NCI-H774 (cell line): ENCODE measurements at regions not wholly inside any gene's neighbourhood (a gene's known extent, or its start where the extent isn't known, plus 50 kb on each side); places are given as distances from the start of the nearest gene placed in this dataset.

Source experiments
- DNase-seq: peaks from one replicate; lab custom pipeline; 2025; lab: John Stamatoyannopoulos, UW

DNA sequence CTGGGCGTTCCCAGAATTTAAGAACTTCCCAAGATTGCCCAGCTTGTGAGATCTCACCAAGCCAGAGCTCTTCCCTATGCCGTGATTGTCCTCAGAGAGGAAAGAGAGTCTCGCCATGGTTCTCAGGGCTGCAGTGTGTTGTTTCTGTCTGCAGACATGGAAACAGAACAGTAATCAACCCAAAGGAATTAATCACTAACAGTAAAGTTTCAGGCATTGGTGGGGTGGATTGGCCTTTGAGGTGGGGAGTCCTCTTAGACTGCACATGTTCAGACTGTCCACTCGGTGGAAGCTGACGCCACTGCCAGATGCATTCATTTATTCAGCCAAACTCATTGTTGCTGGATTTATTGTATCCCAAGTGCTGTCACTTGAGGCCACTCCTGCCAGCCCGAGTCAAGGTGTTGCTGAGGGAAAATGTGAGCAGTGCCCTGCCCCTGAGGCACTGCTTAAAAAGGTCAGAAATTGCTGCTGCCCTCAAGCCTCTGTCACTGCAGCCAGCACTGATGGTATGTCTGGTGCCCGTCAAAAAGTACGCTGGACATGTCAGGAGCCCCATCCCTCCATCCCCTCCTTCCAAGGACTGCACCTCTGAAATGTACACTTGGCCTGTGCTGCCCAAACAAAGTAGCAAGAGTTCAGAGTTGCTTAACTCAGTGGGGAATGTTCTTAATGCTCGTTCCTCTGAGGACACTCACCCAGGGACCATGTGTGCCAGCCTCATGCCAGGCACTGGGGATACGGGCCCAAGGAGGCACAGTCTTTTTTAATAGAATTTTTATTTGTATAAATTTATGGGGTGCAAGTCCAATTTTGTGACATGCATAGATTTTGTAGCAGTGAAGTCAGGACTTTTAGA, 201.0 kb downstream of the GLI2 start:
- no peak for DNase-seq

DNA sequence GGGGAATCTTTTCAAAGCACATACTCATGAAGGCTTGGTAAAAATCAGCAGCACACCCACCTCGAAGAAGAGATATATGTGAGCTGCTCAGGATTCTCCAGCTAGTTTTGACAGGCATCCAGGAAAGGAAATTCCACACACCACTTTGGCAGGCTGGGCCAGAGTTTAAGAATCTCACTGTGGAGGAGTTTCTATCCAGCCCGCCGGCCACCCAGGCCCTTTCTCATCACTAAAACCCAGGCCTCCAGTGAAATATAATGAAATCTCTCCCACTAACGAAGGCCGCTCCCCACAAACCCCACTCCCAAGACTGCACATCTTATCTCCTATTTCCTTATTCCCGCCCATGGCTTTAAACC, 202.0 kb downstream of the GLI2 start:
- no peak for DNase-seq

DNA sequence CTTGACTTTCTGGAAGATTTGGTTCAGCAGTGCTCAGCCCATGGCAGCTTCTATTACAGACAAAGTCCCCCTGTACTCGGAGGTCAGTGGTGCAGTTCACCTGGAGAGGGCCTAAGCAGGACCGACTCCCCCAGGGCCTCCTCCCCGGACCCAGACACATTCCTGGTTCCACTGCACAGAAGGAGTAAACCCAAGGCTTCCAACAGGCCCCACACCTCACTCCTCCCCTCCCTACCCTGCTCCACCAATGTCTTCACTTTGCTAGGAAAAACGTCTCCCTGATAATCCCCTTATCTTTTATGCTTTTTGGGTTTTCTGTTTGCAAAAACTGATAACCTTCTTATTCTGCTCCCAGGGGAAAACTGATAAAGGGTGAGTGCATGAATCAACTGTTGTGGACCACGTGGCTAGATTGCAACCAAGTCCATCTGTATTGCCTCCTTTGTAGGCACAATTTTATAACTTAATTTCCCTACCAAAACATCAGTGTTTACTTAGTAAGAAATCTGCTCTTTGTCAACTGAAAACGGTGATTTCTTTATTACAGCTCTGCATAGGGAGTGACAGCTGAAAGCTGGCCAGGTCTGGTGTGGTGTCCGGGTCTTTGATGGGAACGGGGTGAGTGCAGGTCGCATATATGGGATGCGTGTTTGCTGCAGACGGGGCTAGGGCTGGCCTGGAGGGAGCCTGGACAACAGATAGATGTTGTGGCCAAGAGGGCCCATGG, 202.5 kb downstream of the GLI2 start:
- DNase-seq: no peak

DNA sequence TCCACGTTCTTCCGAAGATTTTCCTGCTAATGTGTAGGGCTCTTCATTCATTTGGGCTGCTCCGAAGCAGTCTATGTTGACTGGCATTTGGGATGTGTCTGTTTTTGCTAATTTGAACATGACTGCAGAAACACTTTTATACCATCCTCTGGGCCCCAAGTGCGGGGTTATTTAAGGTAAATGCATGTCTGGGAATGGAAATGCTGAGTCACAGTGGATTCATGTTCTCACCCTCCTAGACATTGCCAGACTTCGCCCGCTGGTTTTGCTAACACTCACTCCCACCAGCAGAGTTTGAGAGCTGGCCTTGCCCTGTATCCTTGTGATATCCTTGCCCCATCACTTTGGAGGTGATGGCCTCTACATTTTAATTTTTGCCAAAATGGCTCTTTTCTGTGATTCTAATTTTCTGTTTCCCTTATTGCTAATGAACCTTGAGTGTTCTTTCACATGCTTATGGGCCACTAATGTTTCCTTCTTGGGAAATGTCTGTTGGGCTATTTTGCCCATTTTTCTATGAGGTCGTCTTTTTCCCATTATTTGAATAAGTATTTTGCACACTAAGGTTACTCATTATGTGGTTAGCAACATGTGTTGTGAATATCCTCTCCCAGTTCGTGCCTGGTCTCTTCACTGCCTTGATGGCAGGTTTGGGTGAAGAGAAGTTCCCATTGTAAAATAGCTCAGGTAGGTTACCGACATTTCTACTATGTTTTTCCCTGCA, 204.1 kb downstream of the GLI2 start:
- no peak for DNase-seq

DNA sequence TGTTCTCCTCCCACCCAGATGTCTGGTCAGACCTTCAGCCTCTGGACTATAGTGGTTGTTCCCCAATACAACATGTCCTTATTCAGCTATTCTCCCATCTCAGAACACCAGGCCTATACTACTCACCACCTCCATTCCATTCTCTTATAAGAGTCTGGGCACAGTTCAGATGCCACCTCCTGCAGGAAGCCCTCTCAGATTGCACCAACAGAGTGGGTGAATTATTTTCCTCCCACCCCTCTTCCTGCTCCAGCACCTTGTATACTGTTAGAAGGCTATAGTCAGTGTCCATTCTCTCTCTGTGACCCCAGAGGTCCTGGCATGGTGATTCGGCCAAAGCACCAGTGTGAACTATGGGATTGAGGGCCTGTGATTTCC, 204.6 kb downstream of the GLI2 start:
- no peak for DNase-seq

DNA sequence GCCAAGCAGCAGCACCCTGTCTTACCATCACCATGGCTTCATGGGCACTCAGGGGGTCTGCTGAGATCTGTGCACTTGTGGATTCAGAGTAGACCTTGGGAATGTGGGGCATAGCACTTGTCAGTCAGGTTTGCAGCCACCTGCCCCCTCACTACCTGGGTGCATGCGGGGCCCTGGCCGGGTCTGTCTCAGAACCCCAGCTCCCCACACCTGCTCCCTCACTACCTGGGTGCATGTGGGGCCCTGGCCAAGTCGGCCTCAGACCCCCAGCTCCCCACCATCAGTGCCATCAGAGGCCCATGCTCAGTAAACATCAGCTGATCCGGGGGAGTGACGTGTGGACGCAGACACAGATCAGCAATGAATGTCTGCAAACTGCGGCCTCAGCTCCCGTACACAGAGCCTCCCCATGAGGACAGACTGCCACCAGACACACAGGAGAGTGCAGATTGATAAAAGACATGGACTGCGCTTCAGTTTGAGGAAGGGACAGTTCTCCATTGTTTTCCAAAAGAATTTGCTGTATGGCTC, 205.1 kb downstream of the GLI2 start:
- DNase-seq: no peak

DNA sequence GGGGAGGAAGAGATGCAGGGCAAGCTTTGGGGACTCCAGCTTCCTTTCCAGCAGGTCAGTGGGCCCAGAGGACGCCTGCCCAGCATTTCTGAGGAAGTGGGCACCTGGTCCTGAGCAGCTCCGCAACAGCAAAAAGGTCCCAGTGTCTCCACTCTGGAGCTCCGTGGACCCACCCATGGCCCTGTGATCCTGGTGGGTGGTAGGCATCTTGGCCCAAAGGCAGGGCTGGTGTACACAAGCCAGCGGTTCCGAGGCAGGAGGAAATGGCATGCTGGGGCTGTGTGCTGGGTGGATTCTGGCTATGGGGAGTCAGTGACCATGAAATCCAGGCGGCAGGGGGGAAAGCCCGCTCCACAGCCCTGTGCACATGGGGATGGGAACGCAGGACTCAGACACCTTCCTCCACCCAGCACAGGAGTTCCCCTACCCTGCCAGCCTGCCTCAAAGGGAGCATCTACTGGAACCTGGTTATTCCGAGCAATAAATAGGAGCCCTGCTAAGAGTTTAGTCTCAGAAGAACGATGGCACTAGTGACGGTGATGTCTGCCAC, 206.0 kb downstream of the GLI2 start:
- DNase-seq: no peak

DNA sequence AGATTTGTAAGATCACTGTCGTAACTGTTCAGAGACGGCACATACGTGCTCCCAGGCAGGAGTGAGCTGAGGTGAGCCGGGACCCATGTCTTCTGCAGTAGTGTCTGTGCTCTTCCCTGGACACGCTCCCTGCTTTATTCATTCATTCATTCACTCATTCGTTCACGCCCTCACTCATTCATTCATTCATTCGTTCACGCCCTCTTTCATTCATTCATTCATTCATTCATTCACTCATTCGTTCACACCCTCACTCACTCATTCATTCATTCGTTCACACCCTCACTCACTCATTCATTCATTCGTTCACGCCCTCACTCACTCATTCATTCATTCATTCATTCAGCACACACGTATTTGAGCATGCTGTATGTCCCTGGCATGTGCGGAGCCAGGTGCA, 207.0 kb downstream of the GLI2 start:
- DNase-seq: no peak

DNA sequence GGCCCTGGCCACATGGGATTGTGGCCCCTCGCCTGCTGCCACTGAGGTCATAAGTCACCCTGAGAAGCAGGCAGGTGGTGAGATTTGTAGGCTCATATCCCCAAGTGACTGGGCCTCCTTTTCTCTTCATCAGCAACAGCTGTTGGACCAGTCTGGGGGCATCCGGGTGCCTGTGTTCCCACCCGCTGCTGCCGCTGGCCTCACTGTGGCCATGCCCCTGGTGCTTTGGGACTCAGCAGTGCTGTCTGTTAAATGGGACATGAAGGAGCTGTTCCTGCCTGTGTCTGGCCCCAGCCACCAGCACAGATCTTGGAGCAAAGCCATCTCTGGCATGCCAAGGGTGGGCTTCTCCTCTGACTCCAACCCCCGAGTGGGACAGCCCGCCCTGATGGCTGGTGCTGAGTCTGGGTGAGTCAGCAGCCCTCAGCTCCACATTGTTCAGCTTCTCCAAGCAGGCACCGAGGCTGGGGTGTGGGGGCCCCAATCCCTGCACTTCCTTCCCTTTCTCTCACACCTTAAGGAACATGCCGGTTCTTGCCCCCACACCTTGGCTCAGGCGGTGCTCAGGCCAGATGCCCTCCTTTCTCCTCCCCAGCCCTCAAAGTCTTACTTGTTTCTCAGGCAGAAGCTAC, 207.9 kb downstream of the GLI2 start:
- no peak for DNase-seq

DNA sequence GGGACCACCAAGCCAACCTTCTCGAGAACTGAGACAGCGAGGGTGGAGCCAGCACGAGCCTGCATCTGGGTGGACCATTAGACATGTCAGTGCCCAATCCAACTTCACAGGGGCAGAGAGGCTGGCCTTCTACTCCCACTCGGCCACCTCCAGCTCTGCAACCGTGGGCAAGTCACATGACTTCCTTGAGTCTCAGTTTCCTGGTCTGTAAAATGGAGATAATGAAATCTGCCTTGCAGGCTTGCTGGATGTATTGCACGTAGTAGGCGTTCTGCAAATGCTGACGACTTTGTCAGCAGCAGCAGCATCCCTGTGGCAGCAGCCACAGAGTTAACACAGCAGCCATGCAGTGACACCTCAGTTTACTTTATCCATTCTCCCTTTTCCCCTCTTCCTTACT, 208.9 kb downstream of the GLI2 start:
- DNase-seq: no peak

DNA sequence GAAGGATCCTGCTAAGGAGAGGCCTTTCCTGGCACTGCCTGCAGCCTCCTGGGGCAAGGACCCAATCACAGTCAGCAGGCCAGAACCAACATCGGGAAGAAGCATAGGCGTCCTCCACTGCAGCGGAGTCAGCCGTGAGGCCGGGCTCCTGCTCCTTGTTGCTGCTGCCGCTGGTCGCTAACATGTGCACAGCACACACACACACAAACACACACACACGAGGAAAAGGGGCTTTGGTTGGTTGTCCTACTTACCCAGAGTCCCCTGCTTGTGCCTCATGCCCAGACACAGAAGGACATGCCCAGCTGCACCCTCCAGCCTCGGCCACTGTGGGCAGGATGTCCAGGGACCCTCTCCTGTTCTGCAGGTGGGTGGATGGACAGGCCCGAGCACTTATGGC, 209.4 kb downstream of the GLI2 start:
- DNase-seq: no peak

DNA sequence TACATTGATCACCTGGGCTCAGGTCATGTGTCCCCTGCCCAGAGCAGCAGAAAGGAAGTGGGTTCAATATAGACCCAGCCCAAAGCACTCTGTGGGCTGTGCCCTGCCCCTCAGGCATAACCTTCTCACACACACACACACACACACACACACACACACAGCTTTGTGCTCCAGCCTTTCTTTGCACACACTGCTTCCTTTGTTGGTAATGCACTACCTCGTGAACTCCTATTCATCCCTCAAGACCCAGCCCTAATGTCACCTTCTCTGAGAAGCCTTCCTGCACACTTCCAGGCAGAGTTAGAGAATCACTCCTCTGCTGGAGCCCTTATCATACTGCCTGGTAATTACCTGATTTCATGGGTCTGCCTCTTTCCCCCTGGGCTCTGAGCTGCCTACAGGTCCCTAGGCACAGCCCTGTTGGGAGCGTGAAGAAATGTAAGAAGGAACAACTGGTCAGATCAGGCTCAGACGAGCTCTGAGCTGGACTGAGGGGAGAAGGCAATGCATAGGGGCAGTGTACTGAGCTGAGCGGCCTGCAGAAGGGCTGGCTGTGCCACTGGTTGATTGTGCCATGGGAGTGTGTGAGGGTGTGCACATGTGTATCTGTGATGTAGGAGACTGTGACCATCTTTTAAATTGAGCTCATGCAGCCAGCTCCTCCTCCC, 210.3 kb downstream of the GLI2 start:
- DNase-seq: no peak

DNA sequence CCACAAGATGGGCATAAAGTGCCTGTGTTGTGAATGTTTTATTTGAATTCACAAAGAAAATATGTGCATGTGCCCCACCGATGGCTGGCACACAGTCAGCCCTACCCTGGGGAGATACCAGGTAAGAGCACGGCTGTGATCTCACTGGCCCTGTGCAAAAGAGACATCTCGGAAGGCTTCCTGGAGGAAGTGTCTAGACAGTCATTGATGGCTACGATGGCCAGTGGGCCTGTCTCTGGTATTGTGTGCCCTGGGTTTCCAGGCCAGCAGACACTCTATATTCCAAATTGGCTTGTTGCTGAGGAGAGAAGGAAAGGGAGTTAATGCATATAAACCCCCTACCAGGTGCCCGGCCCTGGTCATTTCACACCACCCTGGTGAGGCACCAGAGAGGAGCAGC, 211.7 kb downstream of the GLI2 start:
- DNase-seq: no peak

DNA sequence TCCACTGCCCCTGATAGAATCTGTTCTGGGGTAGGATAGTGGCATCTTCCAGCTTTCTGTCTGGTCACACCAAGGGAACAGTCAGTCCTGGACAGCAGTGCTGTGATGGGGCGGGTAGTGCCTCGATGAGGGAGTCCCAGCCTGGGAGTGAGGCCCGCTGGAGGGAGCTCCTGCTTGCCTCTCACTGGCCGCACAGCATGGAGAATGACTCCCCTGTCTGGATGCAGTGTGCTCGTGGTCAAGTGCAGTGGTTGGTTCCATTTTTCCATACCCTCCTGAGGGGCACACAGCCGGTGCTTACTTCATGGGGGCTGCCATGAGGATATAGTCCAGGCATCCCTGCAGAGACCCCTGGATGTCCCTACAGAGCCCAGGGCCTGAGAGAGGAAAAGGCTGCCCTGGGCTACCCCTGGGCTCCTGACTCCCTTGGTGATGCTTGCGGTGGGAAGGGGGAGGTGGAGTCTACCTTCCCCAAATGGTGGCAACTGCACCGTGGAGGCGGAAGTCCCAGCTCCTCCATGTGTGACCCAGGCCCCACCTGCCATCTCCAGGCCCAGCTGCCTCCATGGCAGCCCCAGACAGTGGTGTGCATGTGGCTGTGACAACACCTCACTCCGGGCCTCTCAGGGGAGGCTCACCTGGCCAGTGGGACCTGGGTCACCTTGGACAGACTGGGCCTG, 212.5 kb downstream of the GLI2 start:
- no peak for DNase-seq

DNA sequence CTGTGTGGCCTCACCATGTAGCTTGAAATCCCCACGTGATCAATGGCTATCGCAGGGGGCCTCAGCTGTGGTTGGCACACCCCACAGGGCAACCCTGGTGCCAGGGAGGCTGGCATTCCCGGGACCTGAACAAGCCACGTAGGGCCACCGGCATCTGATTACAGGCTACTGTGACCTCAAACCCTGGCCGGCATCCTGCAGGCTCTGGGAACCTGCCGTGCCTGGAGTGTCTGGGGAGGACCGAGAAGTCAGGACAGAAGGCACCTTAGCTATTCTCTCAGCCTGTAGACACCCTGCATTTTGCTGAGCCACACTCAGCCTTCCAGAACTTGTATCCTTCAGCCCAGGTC, 213.0 kb downstream of the GLI2 start:
- no peak for DNase-seq

DNA sequence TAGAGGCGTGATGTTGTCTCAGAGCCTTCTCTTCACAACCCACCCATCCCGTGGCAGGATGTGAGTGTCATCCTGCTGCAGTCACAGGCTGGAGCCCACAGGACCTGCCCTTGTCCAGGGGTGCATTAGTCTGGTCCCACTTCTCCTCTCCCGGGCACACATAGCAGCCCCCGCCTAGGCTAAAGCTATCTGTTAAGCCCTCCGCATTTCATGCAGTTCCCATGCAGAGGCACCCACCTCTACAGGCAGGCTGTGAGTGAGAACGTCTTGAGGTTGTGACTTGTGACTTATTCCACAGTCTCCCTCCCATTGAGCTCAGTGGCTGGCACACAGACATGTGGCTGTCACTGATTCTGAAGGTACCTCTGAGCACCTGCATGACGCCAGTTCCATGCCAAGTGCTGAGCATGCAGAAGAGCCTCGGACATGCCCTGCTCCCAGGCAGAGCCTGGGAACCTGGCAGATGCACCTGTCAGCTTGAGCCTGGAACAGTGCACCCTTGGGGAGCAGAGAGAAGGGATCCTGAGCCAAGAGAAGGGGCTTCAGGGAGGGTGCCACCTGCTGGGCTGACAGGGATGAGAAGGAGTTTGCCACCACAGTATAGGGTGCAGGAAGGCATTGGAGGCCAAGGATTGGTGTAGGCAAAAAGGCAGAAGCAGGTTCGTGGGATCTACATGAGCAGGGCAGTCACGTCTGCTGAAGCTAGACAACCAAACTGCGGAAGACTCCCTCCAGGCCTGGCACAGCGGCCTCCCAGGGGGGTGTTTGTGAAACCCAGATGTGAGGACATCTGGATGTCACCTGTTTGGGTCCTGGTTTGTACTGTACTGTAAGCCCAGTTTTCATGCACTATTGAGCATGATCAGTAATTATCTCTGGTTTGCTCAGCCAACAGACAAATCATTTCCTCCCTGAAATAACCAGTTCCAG, 213.6 kb downstream of the GLI2 start:
- DNase-seq: no peak

DNA sequence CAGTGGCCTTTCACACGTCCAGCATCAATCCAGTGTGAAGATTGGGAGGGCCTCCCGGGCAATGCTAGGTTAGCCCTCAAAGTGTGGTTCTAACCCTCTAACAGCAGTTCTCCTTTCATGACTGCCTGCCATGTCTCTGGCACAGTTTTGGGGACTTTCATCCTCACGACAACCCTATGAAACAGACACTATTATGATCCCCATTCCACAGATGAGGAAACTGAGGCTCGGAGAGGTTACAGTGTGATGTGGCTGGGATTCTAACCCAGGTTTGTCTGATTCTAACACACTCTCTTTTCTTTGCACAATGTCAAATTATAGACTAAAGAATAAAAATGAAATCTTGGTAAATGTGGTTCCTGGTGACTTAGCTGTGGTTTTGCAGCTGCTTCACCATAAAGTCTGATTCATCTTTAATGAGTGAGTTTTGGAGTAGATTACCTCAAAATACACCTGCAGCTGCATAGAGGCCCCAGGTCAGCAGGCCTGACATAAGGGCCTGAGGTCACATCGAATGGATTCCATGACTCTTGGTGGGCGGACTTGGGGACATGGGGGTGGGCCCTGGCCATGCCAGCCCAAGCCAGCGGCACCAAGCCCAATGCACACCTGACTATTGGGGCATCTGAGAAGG, 214.4 kb downstream of the GLI2 start:
- no peak for DNase-seq

DNA sequence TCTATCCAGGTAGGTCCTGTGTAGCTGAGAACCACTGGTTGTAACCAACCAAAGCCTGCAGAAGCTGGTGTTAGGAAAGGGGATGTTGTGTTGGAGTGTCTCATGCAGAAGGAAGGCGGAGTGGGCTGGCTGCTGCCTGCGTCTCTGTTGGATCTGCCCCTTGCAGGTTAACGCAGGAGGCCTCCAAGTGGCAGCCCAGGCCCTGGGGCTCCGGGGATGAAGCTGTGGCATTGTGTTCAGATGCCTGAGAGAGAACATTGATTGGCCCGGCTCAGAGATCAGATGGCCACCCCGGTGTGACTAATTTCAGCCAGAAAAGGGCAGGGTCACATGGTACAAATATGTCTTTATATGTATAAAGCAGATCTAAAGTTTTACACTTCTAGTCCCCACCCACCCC, 216.0 kb downstream of the GLI2 start:
- DNase-seq: no peak

DNA sequence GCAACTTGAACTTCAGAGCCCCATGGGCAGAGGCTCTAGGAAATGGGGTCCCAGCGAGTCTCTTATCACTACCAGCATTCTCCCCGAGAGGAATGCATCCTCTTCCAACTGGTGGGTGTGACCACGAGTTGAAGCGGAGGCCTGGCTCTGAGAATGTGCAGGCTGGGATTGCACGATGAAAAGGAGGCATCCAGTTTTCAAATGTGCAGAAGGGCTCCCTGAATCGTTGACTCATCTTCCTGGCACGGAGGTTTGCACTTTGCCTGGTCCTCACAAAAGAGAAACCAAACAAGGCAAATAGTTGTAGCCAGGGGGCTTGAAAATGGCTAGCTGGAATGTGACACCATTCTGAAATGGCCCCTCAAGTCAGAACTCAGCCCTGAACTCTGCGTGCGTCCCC, 216.7 kb downstream of the GLI2 start:
- no peak for DNase-seq
